ENCODE measurements at regions not wholly inside any gene's neighbourhood (a gene's known extent, or its start where the extent isn't known, plus 50 kb on each side); places are given as distances from the start of the nearest gene placed in this dataset.

DNA sequence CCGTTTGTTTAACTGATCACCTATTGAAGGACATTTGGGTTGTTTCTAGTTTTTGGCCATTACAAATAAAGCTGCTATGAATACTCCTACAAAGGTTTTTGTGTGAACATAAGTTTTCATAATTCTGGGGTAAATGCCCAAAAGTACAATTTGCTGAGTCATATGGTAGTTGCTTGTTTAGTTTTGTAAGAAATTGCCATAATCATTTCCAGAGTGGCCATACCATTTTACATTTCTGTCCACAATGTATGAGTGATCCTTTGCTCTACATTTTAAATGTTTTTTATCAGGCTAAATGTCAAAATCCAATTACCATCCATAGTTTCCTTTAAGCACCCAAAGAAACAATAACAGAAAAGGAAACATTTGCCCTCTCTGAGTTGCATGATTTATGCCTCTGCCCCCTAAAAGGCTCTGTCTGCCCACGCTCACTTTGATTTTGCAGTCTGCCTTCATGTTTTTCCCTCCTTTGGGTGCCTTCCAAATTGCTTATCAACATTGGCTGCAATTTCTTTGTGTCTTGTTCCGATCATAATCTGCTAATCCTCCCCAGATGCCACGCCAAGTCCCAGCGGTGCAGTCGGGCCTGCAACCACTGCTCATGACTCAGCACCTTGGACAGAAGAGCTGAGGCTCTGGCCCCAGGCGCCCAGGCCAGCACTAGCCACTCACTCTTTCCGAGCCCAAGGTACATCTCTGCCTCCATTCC, 339.2 kb downstream of the PIK3R1 start (continued):
- TF ChIP-seq, protein P1, sequence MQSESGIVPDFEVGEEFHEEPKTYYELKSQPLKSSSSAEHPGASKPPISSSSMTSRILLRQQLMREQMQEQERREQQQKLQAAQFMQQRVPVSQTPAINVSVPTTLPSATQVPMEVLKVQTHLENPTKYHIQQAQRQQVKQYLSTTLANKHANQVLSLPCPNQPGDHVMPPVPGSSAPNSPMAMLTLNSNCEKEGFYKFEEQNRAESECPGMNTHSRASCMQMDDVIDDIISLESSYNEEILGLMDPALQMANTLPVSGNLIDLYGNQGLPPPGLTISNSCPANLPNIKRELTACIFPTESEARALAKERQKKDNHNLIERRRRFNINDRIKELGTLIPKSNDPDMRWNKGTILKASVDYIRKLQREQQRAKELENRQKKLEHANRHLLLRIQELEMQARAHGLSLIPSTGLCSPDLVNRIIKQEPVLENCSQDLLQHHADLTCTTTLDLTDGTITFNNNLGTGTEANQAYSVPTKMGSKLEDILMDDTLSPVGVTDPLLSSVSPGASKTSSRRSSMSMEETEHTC (IDR thresholded peaks at IDR 0.05), result no peak
- TF ChIP-seq CBX5 (IDR thresholded peaks at IDR 0.05; ENCODE audit: borderline replicate concordance, low read depth) (no peak), EGR1 (conservative IDR thresholded peaks at IDR 0.05) (peak; percentile 66), LARP7 (IDR thresholded peaks at IDR 0.05) (no peak), ZNF316 (IDR thresholded peaks at IDR 0.05) (peak; percentile 86), NFYB (IDR thresholded peaks at IDR 0.05; ENCODE audit: extremely low read depth, insufficient read length) (no peak), CHD4 (IDR thresholded peaks at IDR 0.05; ENCODE audit: insufficient read depth, insufficient replicate concordance, low read depth, low read length, poor library complexity, severe bottlenecking) (no peak), MEF2A (IDR thresholded peaks at IDR 0.05; ENCODE audit: control insufficient read depth, low read depth, low read length) (no peak), POLR2H (tag; IDR thresholded peaks at IDR 0.05; ENCODE audit: low read depth) (no peak)
- TF ChIP-seq, protein P2, sequence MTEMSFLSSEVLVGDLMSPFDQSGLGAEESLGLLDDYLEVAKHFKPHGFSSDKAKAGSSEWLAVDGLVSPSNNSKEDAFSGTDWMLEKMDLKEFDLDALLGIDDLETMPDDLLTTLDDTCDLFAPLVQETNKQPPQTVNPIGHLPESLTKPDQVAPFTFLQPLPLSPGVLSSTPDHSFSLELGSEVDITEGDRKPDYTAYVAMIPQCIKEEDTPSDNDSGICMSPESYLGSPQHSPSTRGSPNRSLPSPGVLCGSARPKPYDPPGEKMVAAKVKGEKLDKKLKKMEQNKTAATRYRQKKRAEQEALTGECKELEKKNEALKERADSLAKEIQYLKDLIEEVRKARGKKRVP (CRISPR knock-in tag; IDR thresholded peaks at IDR 0.05), result no peak
- TF ChIP-seq, protein P3, sequence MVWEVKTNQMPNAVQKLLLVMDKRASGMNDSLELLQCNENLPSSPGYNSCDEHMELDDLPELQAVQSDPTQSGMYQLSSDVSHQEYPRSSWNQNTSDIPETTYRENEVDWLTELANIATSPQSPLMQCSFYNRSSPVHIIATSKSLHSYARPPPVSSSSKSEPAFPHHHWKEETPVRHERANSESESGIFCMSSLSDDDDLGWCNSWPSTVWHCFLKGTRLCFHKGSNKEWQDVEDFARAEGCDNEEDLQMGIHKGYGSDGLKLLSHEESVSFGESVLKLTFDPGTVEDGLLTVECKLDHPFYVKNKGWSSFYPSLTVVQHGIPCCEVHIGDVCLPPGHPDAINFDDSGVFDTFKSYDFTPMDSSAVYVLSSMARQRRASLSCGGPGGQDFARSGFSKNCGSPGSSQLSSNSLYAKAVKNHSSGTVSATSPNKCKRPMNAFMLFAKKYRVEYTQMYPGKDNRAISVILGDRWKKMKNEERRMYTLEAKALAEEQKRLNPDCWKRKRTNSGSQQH (CRISPR knock-in tag; IDR thresholded peaks at IDR 0.05), result no peak
- TF ChIP-seq, protein P4, sequence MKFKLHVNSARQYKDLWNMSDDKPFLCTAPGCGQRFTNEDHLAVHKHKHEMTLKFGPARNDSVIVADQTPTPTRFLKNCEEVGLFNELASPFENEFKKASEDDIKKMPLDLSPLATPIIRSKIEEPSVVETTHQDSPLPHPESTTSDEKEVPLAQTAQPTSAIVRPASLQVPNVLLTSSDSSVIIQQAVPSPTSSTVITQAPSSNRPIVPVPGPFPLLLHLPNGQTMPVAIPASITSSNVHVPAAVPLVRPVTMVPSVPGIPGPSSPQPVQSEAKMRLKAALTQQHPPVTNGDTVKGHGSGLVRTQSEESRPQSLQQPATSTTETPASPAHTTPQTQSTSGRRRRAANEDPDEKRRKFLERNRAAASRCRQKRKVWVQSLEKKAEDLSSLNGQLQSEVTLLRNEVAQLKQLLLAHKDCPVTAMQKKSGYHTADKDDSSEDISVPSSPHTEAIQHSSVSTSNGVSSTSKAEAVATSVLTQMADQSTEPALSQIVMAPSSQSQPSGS (CRISPR knock-in tag; IDR thresholded peaks at IDR 0.05), result no peak
- TF ChIP-seq, protein P5, sequence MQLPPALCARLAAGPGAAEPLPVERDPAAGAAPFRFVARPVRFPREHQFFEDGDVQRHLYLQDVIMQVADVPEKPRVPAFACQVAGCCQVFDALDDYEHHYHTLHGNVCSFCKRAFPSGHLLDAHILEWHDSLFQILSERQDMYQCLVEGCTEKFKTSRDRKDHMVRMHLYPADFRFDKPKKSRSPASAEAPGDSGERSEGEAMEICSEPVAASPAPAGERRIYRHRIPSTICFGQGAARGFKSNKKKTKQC (CRISPR knock-in tag; IDR thresholded peaks at IDR 0.05), result no peak
- TF ChIP-seq, protein P6, sequence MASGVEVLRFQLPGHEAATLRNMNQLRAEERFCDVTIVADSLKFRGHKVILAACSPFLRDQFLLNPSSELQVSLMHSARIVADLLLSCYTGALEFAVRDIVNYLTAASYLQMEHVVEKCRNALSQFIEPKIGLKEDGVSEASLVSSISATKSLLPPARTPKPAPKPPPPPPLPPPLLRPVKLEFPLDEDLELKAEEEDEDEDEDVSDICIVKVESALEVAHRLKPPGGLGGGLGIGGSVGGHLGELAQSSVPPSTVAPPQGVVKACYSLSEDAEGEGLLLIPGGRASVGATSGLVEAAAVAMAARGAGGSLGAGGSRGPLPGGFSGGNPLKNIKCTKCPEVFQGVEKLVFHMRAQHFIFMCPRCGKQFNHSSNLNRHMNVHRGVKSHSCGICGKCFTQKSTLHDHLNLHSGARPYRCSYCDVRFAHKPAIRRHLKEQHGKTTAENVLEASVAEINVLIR (CRISPR knock-in tag; IDR thresholded peaks at IDR 0.05), result no peak

Measured in K562 (cell line).